ENCODE measurements at regions not wholly inside any gene's neighbourhood (a gene's known extent, or its start where the extent isn't known, plus 50 kb on each side); places are given as distances from the start of the nearest gene placed in this dataset.

DNA sequence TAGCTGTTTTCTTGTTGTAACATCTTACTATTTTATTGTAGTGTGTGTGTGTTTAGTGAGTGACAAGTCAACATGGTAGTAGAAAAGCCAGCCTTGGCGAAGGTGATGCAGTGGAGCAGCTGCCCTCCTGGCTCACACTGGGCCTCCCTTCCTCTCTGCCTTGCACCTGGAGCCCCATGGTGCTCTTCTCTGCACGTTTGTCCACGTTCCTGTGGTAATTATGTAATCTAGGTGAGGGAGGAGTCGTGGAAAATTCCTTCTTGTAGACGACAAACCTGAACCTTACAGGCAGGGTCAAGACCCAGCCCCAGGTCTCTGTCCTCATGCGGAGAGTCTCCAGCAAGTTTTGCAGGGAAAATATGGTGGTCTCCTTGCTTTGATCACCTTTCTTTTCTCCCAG is 348.3 kb upstream of the MKI67 start:
- no peak for TF ChIP-seq SMC3 (IDR thresholded peaks at IDR 0.05; ENCODE audit: low read depth, low read length)
- no peak for TF ChIP-seq RCOR1 (IDR thresholded peaks at IDR 0.05; ENCODE audit: low read length)
- no peak for TF ChIP-seq EP300 (IDR thresholded peaks at IDR 0.05; ENCODE audit: borderline replicate concordance in 1 of 2, low read depth in 1 of 2, low read length in 1 of 2)
- TF ChIP-seq REST (IDR thresholded peaks at IDR 0.05; ENCODE audit: low read depth, low read length), result no peak
- TF ChIP-seq POLR2AphosphoS5 (IDR thresholded peaks at IDR 0.05; ENCODE audit: low read depth, low read length), result no peak
- TF ChIP-seq RFX5 (IDR thresholded peaks at IDR 0.05; ENCODE audit: low read length), result no peak
- no peak for TF ChIP-seq JUND (IDR thresholded peaks at IDR 0.05)
- TF ChIP-seq GATA2 (CRISPR knock-in tag; IDR thresholded peaks at IDR 0.05), result no peak
- TF ChIP-seq NFIC (IDR thresholded peaks at IDR 0.05; ENCODE audit: borderline replicate concordance), result no peak
- TF ChIP-seq, protein P1, sequence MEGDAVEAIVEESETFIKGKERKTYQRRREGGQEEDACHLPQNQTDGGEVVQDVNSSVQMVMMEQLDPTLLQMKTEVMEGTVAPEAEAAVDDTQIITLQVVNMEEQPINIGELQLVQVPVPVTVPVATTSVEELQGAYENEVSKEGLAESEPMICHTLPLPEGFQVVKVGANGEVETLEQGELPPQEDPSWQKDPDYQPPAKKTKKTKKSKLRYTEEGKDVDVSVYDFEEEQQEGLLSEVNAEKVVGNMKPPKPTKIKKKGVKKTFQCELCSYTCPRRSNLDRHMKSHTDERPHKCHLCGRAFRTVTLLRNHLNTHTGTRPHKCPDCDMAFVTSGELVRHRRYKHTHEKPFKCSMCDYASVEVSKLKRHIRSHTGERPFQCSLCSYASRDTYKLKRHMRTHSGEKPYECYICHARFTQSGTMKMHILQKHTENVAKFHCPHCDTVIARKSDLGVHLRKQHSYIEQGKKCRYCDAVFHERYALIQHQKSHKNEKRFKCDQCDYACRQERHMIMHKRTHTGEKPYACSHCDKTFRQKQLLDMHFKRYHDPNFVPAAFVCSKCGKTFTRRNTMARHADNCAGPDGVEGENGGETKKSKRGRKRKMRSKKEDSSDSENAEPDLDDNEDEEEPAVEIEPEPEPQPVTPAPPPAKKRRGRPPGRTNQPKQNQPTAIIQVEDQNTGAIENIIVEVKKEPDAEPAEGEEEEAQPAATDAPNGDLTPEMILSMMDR (IDR thresholded peaks at IDR 0.05), result no peak
- no peak for TF ChIP-seq RAD21 (IDR thresholded peaks at IDR 0.05; ENCODE audit: low read length)
- TF ChIP-seq FOXJ3 (CRISPR knock-in tag; IDR thresholded peaks at IDR 0.05), result no peak
- TF ChIP-seq RXRA (IDR thresholded peaks at IDR 0.05; ENCODE audit: borderline replicate concordance, low read depth), result no peak
- TF ChIP-seq, protein P2, sequence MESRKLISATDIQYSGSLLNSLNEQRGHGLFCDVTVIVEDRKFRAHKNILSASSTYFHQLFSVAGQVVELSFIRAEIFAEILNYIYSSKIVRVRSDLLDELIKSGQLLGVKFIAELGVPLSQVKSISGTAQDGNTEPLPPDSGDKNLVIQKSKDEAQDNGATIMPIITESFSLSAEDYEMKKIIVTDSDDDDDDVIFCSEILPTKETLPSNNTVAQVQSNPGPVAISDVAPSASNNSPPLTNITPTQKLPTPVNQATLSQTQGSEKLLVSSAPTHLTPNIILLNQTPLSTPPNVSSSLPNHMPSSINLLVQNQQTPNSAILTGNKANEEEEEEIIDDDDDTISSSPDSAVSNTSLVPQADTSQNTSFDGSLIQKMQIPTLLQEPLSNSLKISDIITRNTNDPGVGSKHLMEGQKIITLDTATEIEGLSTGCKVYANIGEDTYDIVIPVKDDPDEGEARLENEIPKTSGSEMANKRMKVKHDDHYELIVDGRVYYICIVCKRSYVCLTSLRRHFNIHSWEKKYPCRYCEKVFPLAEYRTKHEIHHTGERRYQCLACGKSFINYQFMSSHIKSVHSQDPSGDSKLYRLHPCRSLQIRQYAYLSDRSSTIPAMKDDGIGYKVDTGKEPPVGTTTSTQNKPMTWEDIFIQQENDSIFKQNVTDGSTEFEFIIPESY (IDR thresholded peaks at IDR 0.05; ENCODE audit: borderline replicate concordance, low read depth), result no peak
- no peak for TF ChIP-seq CHD2 (IDR thresholded peaks at IDR 0.05; ENCODE audit: low read length, partially characterized antibody)
- no peak for TF ChIP-seq TCF12 (IDR thresholded peaks at IDR 0.05)
- Histone ChIP-seq H3K4me2 (no peak overlapping the region), H3F3A (replicated peaks; ENCODE audit: insufficient read depth) (no peaks in the 10 kb centered on the region), H3K27ac (ENCODE audit: low read depth in 2 of 2, low read length in 1 of 2) (no peak overlapping the region), H3K4me3 (ENCODE audit: low read depth in 2 of 2, low read length in 1 of 2) (no peak overlapping the region), H3K9me2 (no peaks in the 10 kb centered on the region), H4K20me1 (ENCODE audit: insufficient read depth) (no peaks in the 10 kb centered on the region), H3K79me2 (ENCODE audit: insufficient read depth) (no peaks in the 10 kb centered on the region), H2AFZ (ENCODE audit: low read depth) (no peak overlapping the region), H3K9ac (no peak overlapping the region), H3K36me3 (replicated peaks in 1 of 2; ENCODE audit: control insufficient read depth in 1 of 2, insufficient read depth in 2 of 2, low read length in 1 of 2) (no peaks in the 10 kb centered on the region), H3K9me3 (no peaks in the 10 kb centered on the region), H3K4me1 (ENCODE audit: control insufficient read depth in 1 of 2, insufficient read depth in 2 of 2, low read depth in 1 of 2, low read length in 1 of 2) (no peaks in the 10 kb centered on the region; a peak in 1 of 4 replicates), H3K27me3 (ENCODE audit: insufficient read depth) (no peaks in the 10 kb centered on the region)
- 28% methylated on average over 6 of the region's 6 CpGs for WGBS (ENCODE audit: low lambda C conversion rate)
- POLR2A ChIA-PET, result no interaction called here
- CTCF ChIA-PET, result no interaction called here
- DNase-seq, result no peak
